Gastrocnemius medialis (tissue), 4 donors: ENCODE measurements at regions not wholly inside any gene's neighbourhood (a gene's known extent, or its start where the extent isn't known, plus 50 kb on each side); places are given as distances from the start of the nearest gene placed in this dataset.

Experiments
- CTCF ChIP-seq, 5 experiments: fragments of 450-650 bp in 3 of 5; fragments of 200-600 bp in 2 of 5; sonication (generic) in 2 of 5; IDR thresholded peaks in 4 of 5; conservative IDR thresholded peaks in 1 of 5; 1 replicate in 4 of 5; 2 replicates in 1 of 5; pipeline ENCODE4 v1.5.1; 2016 to 2019; ENCODE audit warnings: antibody characterized with exemption in 5 of 5, mild to moderate bottlenecking in 3 of 5, moderate library complexity in 3 of 5
- POLR2A ChIP-seq, 2 donors: fragments of 450-650 bp; IDR thresholded peaks; one replicate each; pipeline ENCODE4 v1.6.1; 2017; ENCODE audit warnings: antibody characterized with exemption in 2 of 2, mild to moderate bottlenecking in 2 of 2, moderate library complexity in 2 of 2

GRCh38 chr17:34059423-34060220 lies 195.5 kb upstream of the CCL2 start:
- TF ChIP-seq CTCF (IDR thresholded peaks at IDR 0.05 in 4 of 5, conservative IDR thresholded peaks at IDR 0.05 in 1 of 5) (no peak), POLR2A (IDR thresholded peaks at IDR 0.05) (no peak)
